Right renal pelvis (tissue), 4 donors: ENCODE measurements at regions not wholly inside any gene's neighbourhood (a gene's known extent, or its start where the extent isn't known, plus 50 kb on each side); places are given as distances from the start of the nearest gene placed in this dataset.

Experiments used
- DNase-seq, 4 donors: peaks; one replicate each; pipeline ENCODE4 v3.0.0-alpha.2; 2013; ENCODE audit warnings: low read depth in 4 of 4, low spot score in 3 of 4, missing footprints in 1 of 4

DNA sequence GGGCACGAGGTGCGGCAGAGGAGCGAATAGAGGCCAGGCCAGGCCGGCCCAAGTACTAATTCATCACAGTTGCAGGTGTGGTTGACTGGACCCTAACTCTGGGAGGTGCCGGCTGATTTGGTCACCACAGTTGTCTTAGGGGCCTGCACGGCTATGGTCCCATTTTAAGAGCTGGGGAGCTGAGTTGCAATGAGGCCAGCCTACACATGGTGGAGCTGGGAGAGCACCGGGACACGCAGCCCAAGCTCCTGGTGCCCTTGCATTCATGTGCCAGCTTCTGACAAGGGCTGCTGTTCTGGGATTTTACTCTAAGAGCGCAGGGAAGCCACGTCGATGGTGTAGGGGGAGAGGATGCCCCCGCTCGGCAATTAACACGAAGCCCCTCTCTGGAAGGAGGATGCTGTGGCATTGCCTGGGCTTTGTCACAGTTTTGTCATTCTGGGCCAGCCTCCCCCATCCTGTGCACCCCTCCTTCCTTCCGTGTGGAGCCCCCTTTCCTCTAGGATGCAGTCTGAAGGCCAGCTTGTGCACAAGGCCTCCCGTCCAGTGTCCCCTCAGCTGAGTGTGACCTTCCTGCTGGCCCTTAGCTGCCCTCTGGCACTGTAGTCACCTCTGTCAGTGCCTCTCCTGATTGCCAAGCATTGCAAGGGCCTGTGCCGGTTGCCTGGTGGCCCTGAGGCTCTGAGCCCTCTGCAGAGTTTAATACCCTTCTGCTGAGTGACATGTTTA lies 109.4 kb upstream of the C1QTNF9B start:
- DNase-seq: no peak

DNA sequence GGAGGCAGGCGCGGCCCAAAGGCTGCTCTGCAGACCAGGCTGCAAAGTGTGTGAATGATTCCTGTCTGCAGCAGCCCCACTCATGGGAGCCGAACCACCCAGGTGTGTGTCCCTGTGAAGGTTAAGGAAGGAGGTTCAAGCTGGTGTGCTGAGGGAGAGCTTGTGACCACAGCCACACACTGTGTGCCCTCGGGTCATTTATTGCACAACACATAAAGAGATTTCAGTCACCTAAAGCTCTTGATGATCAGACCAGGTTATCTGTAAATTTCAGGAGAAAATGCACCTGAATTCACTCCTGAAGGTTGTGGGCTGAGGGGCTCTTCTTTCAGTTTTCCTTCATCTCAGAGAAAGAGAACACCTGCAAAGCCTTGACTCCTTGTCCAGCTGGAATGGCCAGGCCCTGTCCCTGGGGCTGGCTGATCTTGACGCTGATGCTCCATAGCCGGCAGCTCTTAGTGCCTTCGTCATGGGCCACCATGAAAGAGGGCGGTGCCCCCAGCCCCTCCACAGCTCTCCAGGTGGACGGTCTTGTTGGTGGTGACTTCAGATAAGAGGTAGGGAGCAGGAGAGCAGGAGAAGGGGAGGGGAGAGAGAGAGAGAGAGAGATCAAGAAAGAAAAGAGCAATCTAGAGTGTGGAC lies 110.8 kb upstream of the C1QTNF9B start:
- DNase-seq: no peak

DNA sequence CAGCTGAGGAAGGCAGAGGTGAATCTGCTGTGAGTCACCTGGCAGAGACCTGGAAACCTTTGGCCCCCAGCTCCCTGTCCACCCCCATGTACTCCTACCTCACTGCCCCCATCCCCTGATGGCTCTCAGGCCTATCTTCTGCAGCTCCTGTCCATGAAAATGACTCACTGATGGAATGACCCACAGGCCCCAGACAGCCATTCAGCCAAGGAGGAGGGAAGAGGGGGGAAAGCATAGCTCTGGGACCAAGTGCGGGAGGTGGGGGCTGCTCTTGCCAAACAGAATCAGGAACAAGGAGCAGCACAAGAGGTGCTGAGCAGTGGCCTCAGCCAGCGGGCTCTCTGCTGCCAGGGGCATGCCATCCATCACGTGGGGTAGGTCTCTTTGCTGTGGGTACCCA lies 111.4 kb upstream of the C1QTNF9B start:
- DNase-seq: no peak

- no peak for DNase-seq
These were observed 114.0 kb upstream of the C1QTNF9B start for GRCh38 chr13:24011266-24011665.

DNA sequence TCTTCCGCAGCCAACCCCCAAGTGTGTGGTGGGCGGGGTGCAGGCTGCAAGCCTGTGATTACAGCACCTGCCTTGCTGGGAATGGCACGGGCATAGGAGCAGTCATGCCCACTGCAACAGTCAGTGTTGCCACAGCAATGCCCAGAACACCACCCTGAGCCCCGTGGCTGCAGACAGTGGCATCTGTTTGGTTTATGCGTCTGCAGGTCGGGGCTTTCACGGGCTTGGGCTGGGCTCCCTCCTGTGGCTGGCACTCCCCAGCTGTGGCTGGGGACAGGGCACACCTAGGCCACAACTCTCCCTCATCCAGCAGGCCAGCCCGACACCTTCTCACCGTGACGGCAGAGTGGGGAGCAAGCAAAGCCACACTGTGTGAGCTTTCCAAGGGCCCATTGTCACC lies 115.3 kb upstream of the C1QTNF9B start:
- DNase-seq: no peak

- no peak for DNase-seq
These were observed 115.9 kb upstream of the C1QTNF9B start for GRCh38 chr13:24013189-24013588.

- DNase-seq: no peak
These were observed 118.7 kb upstream of the C1QTNF9B start for GRCh38 chr13:24016046-24016445.

- no peak for DNase-seq
These were observed 125.3 kb upstream of the C1QTNF9B start for GRCh38 chr13:24022568-24022967.

- no peak for DNase-seq
These were observed 125.8 kb upstream of the C1QTNF9B start for GRCh38 chr13:24023073-24023472.

- no peak for DNase-seq
These were observed 130.2 kb upstream of the C1QTNF9B start for GRCh38 chr13:24027494-24027893.

GRCh38 chr13:24032252-24032651 lies 128.3 kb upstream of the SPATA13 start:
- no peak for DNase-seq

- DNase-seq: no peak
These were observed 127.8 kb upstream of the SPATA13 start for GRCh38 chr13:24032674-24033073.

GRCh38 chr13:24033527-24034302 lies 126.8 kb upstream of the SPATA13 start:
- DNase-seq: no peak

DNA sequence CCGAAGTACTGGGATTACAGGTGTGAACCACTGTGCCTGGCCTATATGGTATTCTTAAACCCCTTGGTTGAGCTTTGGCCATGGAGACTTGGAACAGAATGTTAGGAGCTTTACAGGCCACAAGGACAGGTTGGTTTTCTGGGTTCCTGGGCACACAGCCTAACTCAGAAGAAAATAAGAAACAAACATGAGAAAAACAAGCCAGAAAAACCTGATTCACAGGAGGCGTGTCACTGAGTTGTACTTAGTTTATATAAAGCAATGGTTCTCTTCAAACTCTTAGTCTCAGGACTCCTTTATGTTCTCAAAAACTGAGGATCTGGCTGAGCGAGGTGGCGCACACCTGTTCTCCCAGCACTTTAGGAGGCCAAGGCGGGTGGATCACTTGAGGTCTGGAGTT lies 125.1 kb upstream of the SPATA13 start:
- no peak for DNase-seq

GRCh38 chr13:24036115-24036514 lies 124.4 kb upstream of the SPATA13 start:
- DNase-seq: no peak

GRCh38 chr13:24038405-24038804 lies 122.1 kb upstream of the SPATA13 start:
- no peak for DNase-seq

- no peak for DNase-seq
These were observed 121.6 kb upstream of the SPATA13 start for GRCh38 chr13:24038841-24039330.

GRCh38 chr13:24039621-24040475 lies 120.7 kb upstream of the SPATA13 start:
- DNase-seq: no peak

DNA sequence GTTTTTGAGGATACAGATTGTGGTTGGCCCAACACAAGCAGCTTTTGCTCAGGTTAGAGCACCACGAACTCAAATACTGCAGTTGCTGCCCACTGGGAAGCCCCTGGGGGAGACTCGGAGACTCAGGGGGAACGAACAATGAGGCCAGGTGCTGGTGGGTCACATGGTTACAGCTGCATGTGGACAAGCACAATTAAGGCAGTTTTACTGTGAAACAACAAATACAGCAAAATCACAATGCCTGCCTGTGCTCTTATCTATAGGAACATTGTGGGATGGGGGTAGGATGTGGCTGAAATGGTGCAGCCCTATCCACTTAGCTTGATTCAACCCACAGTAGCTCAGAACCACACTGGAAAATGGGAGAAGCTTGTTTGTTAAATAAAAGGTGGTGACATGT lies 119.7 kb upstream of the SPATA13 start:
- no peak for DNase-seq

- no peak for DNase-seq
These were observed 118.8 kb upstream of the SPATA13 start for GRCh38 chr13:24041651-24042225.
